Liver (tissue), 8 donors: ENCODE measurements at regions not wholly inside any gene's neighbourhood (a gene's known extent, or its start where the extent isn't known, plus 50 kb on each side); places are given as distances from the start of the nearest gene placed in this dataset.

Experiments
- DNase-seq: peaks from one replicate; pipeline ENCODE4 v3.0.0-alpha.2; 2017; ENCODE audit warnings: low spot score
- H3K27ac ChIP-seq, 2 donors: one replicate each; pipeline ENCODE4 v1.7.0; 2013; ENCODE audit warnings: inconsistent platforms in 2 of 2, low read length in 2 of 2, control low read depth in 1 of 2, low read depth in 1 of 2, mild to moderate bottlenecking in 1 of 2
- H3K27me3 ChIP-seq, 4 donors: one replicate each; pipeline versions ENCODE4 v1.6.1 to v1.7.0; 2013; ENCODE audit warnings: low read length in 3 of 4, inconsistent platforms in 1 of 4, mild to moderate bottlenecking in 1 of 4, moderate library complexity in 1 of 4; ENCODE audit not compliant: control insufficient read depth in 4 of 4, insufficient read depth in 4 of 4
- H3K36me3 ChIP-seq, 4 donors: one replicate each; pipeline versions ENCODE4 v1.6.1 to v1.7.0; 2013; ENCODE audit warnings: low read length in 3 of 4, mild to moderate bottlenecking in 3 of 4, low read depth in 1 of 4, moderate library complexity in 1 of 4; ENCODE audit not compliant: control insufficient read depth in 4 of 4, insufficient read depth in 3 of 4
- H3K4me1 ChIP-seq, 4 donors: one replicate each; pipeline versions ENCODE4 v1.6.1 to v1.7.0; 2013; ENCODE audit warnings: low read length in 3 of 4, mild to moderate bottlenecking in 3 of 4, moderate library complexity in 1 of 4; ENCODE audit not compliant: control insufficient read depth in 4 of 4, insufficient read depth in 4 of 4
- H3K4me3 ChIP-seq, 3 donors: one replicate each; pipeline versions ENCODE4 v1.6.1 to v1.7.0; 2013; ENCODE audit warnings: low read length in 3 of 3, control low read depth in 1 of 3, low read depth in 1 of 3, mild to moderate bottlenecking in 1 of 3
- H3K9ac ChIP-seq, 2 donors: one replicate each; pipeline ENCODE4 v1.7.0; 2013; ENCODE audit warnings: low read length in 2 of 2, mild to moderate bottlenecking in 2 of 2, moderate library complexity in 2 of 2, control low read depth in 1 of 2, low read depth in 1 of 2
- H3K9me3 ChIP-seq, 4 donors: one replicate each; pipeline versions ENCODE4 v1.6.1 to v1.7.0; 2013; ENCODE audit warnings: low read length in 3 of 4; ENCODE audit not compliant: control insufficient read depth in 4 of 4
- ATF3 ChIP-seq: IDR thresholded peaks from 2 replicates; pipeline ENCODE4 v1.6.1; 2016; ENCODE audit warnings: antibody characterized with exemption
- CTCF ChIP-seq: fragments of 150-350 bp; IDR thresholded peaks from 2 replicates; pipeline ENCODE4 v1.5.1; 2017; ENCODE audit warnings: improper control_type of control experiment, low read depth, low read length; ENCODE audit not compliant: missing input control
- EGR1 ChIP-seq, 2 donors: IDR thresholded peaks; 2 replicates each; pipeline ENCODE4 v1.6.1; 2016 to 2018; ENCODE audit warnings: antibody characterized with exemption in 2 of 2, low read depth in 2 of 2
- FOXA1 ChIP-seq: IDR thresholded peaks from 2 replicates; pipeline ENCODE4 v1.6.1; 2016; ENCODE audit warnings: antibody characterized with exemption
- FOXA2 ChIP-seq: IDR thresholded peaks from 2 replicates; pipeline ENCODE4 v1.6.1; 2016; ENCODE audit warnings: antibody characterized with exemption
- GABPA ChIP-seq, 2 donors: IDR thresholded peaks in 1 of 2; conservative IDR thresholded peaks in 1 of 2; 2 replicates each; pipeline ENCODE4 v1.6.1; 2016; ENCODE audit warnings: antibody characterized with exemption in 2 of 2, mild to moderate bottlenecking in 1 of 2, moderate library complexity in 1 of 2
- HNF4A ChIP-seq, 2 donors: conservative IDR thresholded peaks; 2 replicates each; pipeline ENCODE4 v1.6.1; 2016; ENCODE audit warnings: antibody characterized with exemption in 2 of 2, mild to moderate bottlenecking in 2 of 2
- HNF4G ChIP-seq: IDR thresholded peaks from 2 replicates; pipeline ENCODE4 v1.6.1; 2016; ENCODE audit warnings: antibody characterized with exemption
- JUND ChIP-seq, 2 donors: IDR thresholded peaks; 2 replicates each; pipeline ENCODE4 v1.6.1; 2016; ENCODE audit warnings: antibody characterized with exemption in 2 of 2
- MAX ChIP-seq: IDR thresholded peaks from 2 replicates; pipeline ENCODE4 v1.6.1; 2016; ENCODE audit warnings: antibody characterized with exemption
- NR2F2 ChIP-seq: IDR thresholded peaks from 2 replicates; pipeline ENCODE4 v1.6.1; 2016; ENCODE audit warnings: antibody characterized with exemption
- RAD21 ChIP-seq, 2 donors: IDR thresholded peaks; 2 replicates each; pipeline ENCODE4 v1.6.1; 2016; ENCODE audit warnings: antibody characterized with exemption in 2 of 2, mild to moderate bottlenecking in 2 of 2
- REST ChIP-seq: IDR thresholded peaks from 2 replicates; pipeline ENCODE4 v1.6.1; 2016; ENCODE audit warnings: antibody characterized with exemption, mild to moderate bottlenecking
- RXRA ChIP-seq, 2 donors: IDR thresholded peaks; 2 replicates each; pipeline ENCODE4 v1.6.1; 2017 to 2018; ENCODE audit warnings: antibody characterized with exemption in 2 of 2, mild to moderate bottlenecking in 1 of 2
- SP1 ChIP-seq: IDR thresholded peaks from 2 replicates; pipeline ENCODE4 v1.6.1; 2018; ENCODE audit warnings: antibody characterized with exemption, mild to moderate bottlenecking
- TAF1 ChIP-seq: conservative IDR thresholded peaks from 2 replicates; pipeline ENCODE4 v1.6.1; 2016; ENCODE audit warnings: antibody characterized with exemption, mild to moderate bottlenecking
- YY1 ChIP-seq: IDR thresholded peaks from 2 replicates; pipeline ENCODE4 v1.6.1; 2016; ENCODE audit warnings: antibody characterized with exemption, mild to moderate bottlenecking
- ZBTB33 ChIP-seq: IDR thresholded peaks from 2 replicates; pipeline ENCODE4 v1.6.1; 2016; ENCODE audit warnings: antibody characterized with exemption
- whole genome bisulfite sequencing: extraction: QIAGEN DNeasy Blood & Tissue Kit; methylation state at CpG from one replicate; pipeline ENCODE4 v1.1.7; 2013; 5-methylcytosine and 5-hydroxymethylcytosine counted together
- donor health status: healthy.
- donor health status: healthy.
- donor health status: healthy.
- donor health status: healthy.
- donor health status: healthy.

GRCh38 chr3:72153477-72154314 is 368.7 kb upstream of the PROK2 start (continued):
- TF ChIP-seq EGR1 (IDR thresholded peaks at IDR 0.05; ENCODE audit: low read depth in 2 of 2) (peak in 1 of 2 donors; percentile 73), YY1 (peak; percentile 72), ZBTB33 (peak; percentile 72)

- DNase-seq: no peak
- H3K9me3 ChIP-seq: no peaks in the 10 kb centered on the region
- no peaks in the 10 kb centered on the region for H3K36me3 ChIP-seq
- H3K27ac ChIP-seq: peak overlapping the region; percentile 83 to 94
- H3K4me3 ChIP-seq: peak overlapping the region; percentile 15 to 44 (median 34)
- peak overlapping the region; percentile 24 to 45 for H3K9ac ChIP-seq
- WGBS: 14% methylated on average over 21 of the region's 21 CpGs
- peaks cover 5 to 64% (median 50%) of the 10 kb centered on the region in 4 donors for H3K4me1 ChIP-seq
- peak; percentile 17 for TF ChIP-seq ATF3
- peak; percentile 90 for TF ChIP-seq FOXA1
- TF ChIP-seq MAX: peak; percentile 62
- TF ChIP-seq HNF4A (conservative IDR thresholded peaks at IDR 0.05): peak; percentile 39 to 47
- TF ChIP-seq FOXA2: peak; percentile 93
- no peak for TF ChIP-seq ZBTB33
- TF ChIP-seq TAF1: peak; percentile 22
- peak; percentile 43 to 67 for TF ChIP-seq RXRA (IDR thresholded peaks at IDR 0.05)
- peak; percentile 63 for TF ChIP-seq YY1
- no peak for TF ChIP-seq NR2F2
- peak; percentile 39 to 60 for TF ChIP-seq RAD21 (IDR thresholded peaks at IDR 0.05)
- no peak for TF ChIP-seq JUND (IDR thresholded peaks at IDR 0.05)
- TF ChIP-seq GABPA (IDR thresholded peaks at IDR 0.05 in 1 of 2, conservative IDR thresholded peaks at IDR 0.05 in 1 of 2): no peak
- peak; percentile 21 for TF ChIP-seq HNF4G
- no peak for TF ChIP-seq EGR1 (IDR thresholded peaks at IDR 0.05; ENCODE audit: low read depth in 2 of 2)
- peak; percentile 66 for TF ChIP-seq SP1
- no peak for TF ChIP-seq CTCF
- no peak for TF ChIP-seq REST
- H3K27me3 ChIP-seq: no peaks in the 10 kb centered on the region
These were observed 367.9 kb upstream of the PROK2 start for GRCh38 chr3:72152551-72153476.
